ENCODE measurements at regions not wholly inside any gene's neighbourhood (a gene's known extent, or its start where the extent isn't known, plus 50 kb on each side); places are given as distances from the start of the nearest gene placed in this dataset.

DNA sequence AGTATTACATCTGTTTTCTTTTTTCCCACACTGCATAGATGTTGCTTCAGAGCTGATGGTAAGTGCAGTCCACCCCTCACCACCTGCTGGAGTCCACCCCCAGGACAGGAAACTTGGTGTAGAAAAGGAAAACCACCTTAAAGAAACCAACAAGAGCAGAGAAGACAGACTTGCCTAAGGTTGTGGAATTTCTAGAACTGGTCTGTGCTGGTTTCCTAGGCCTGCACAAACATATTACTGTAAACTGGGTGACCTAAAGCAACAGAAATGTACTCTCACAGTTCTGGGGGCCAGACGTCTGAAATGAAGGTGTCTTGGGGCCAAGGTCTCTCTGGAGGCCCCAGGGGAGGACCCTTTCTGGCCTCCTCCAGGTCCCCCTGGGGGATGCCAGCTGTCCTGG is 293.4 kb upstream of the IRX1 start:
- peaks cover 7% of the 10 kb centered on the region for H3K27me3 Mint-ChIP-seq
- no peak overlapping the region for H3K27ac Mint-ChIP-seq
- no peaks in the 10 kb centered on the region for H3K36me3 Mint-ChIP-seq (ENCODE audit: insufficient read depth)
- H3K4me1 Mint-ChIP-seq (ENCODE audit: low read depth), result peaks cover 2% of the 10 kb centered on the region
- DNase-seq (ENCODE audit: low spot score, unreplicated experiment), result no peak
- TF ChIP-seq, protein P1, sequence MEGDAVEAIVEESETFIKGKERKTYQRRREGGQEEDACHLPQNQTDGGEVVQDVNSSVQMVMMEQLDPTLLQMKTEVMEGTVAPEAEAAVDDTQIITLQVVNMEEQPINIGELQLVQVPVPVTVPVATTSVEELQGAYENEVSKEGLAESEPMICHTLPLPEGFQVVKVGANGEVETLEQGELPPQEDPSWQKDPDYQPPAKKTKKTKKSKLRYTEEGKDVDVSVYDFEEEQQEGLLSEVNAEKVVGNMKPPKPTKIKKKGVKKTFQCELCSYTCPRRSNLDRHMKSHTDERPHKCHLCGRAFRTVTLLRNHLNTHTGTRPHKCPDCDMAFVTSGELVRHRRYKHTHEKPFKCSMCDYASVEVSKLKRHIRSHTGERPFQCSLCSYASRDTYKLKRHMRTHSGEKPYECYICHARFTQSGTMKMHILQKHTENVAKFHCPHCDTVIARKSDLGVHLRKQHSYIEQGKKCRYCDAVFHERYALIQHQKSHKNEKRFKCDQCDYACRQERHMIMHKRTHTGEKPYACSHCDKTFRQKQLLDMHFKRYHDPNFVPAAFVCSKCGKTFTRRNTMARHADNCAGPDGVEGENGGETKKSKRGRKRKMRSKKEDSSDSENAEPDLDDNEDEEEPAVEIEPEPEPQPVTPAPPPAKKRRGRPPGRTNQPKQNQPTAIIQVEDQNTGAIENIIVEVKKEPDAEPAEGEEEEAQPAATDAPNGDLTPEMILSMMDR (IDR thresholded peaks at IDR 0.05; ENCODE audit: unreplicated experiment), result no peak
- no peak overlapping the region for H3K4me3 Mint-ChIP-seq (ENCODE audit: low read depth)
- no peaks in the 10 kb centered on the region for H3K9me3 Mint-ChIP-seq (ENCODE audit: low read depth)

- Mint-ChIP-seq H3K27ac (no peak overlapping the region), H3K36me3 (ENCODE audit: insufficient read depth) (no peaks in the 10 kb centered on the region), H3K4me3 (ENCODE audit: low read depth) (no peak overlapping the region), H3K4me1 (ENCODE audit: low read depth) (peaks cover 2% of the 10 kb centered on the region), H3K27me3 (peaks cover 7% of the 10 kb centered on the region), H3K9me3 (ENCODE audit: low read depth) (no peaks in the 10 kb centered on the region)
- TF ChIP-seq, protein P1 (IDR thresholded peaks at IDR 0.05; ENCODE audit: unreplicated experiment), result no peak
- DNase-seq (ENCODE audit: low spot score, unreplicated experiment), result no peak
These were observed 294.3 kb upstream of the IRX1 start for GRCh38 chr5:3301306-3301705.

- H3K27ac Mint-ChIP-seq, result no peak overlapping the region
- peaks cover 2% of the 10 kb centered on the region for H3K4me1 Mint-ChIP-seq (ENCODE audit: low read depth)
- H3K9me3 Mint-ChIP-seq (ENCODE audit: low read depth), result no peaks in the 10 kb centered on the region
- TF ChIP-seq, protein P1 (IDR thresholded peaks at IDR 0.05; ENCODE audit: unreplicated experiment), result no peak
- H3K27me3 Mint-ChIP-seq, result peaks cover 8% of the 10 kb centered on the region
- no peak overlapping the region for H3K4me3 Mint-ChIP-seq (ENCODE audit: low read depth)
- no peaks in the 10 kb centered on the region for H3K36me3 Mint-ChIP-seq (ENCODE audit: insufficient read depth)
- no peak for DNase-seq (ENCODE audit: low spot score, unreplicated experiment)
These were observed 294.9 kb upstream of the IRX1 start for GRCh38 chr5:3300726-3301125.

DNA sequence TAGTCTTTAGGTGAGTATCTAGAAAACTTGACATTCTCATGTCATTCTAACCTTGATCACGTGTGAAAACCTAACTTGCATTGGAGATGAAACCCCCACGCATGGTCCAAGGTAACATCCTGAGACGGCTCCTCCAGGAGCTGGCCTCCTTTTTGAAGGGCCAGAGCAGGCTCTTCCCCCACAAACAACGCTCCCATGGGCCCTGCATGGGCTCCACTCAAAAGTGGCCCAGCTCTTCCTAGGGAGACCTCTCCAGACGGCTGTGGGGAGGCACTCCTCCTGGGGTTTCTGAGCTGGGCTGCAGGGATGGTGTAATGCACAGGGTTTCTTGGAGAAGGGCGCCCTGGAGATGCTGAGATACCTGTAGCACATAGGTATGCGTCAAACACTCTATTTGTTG is 296.2 kb upstream of the IRX1 start:
- DNase-seq (ENCODE audit: low spot score, unreplicated experiment), result no peak
- no peaks in the 10 kb centered on the region for H3K36me3 Mint-ChIP-seq (ENCODE audit: insufficient read depth)
- H3K27me3 Mint-ChIP-seq, result peaks cover 17% of the 10 kb centered on the region
- H3K27ac Mint-ChIP-seq, result no peak overlapping the region
- TF ChIP-seq, protein P1 (IDR thresholded peaks at IDR 0.05; ENCODE audit: unreplicated experiment), result no peak
- H3K4me3 Mint-ChIP-seq (ENCODE audit: low read depth), result no peak overlapping the region
- H3K4me1 Mint-ChIP-seq (ENCODE audit: low read depth), result peaks cover 2% of the 10 kb centered on the region
- no peaks in the 10 kb centered on the region for H3K9me3 Mint-ChIP-seq (ENCODE audit: low read depth)

DNA sequence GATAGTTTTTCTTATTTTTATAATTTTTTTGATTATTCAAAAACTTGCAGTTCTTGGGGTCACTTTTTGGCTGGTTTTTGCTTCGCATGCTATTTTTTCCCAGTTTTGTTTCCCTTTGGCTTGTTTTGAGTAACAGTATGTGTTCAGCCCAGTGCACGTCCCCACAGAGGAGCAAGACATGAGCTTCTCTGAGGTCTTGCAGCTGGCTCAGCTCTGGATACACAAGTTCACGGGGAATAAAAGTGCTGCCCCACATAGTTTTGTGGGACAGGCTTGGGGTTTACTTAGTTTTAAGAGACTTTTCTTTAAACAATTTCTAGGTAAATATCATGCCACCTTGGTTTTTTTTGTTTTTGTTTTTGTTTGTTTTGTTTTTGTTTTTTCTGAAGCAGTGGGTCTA is 297.8 kb upstream of the IRX1 start:
- no peak for DNase-seq (ENCODE audit: low spot score, unreplicated experiment)
- TF ChIP-seq, protein P1 (IDR thresholded peaks at IDR 0.05; ENCODE audit: unreplicated experiment), result no peak
- Mint-ChIP-seq H3K27me3 (peaks cover 20% of the 10 kb centered on the region), H3K36me3 (ENCODE audit: insufficient read depth) (no peaks in the 10 kb centered on the region), H3K4me3 (ENCODE audit: low read depth) (no peak overlapping the region), H3K4me1 (ENCODE audit: low read depth) (peaks cover 2% of the 10 kb centered on the region), H3K27ac (no peak overlapping the region), H3K9me3 (ENCODE audit: low read depth) (no peaks in the 10 kb centered on the region)
